ENCODE measurements at regions not wholly inside any gene's neighbourhood (a gene's known extent, or its start where the extent isn't known, plus 50 kb on each side); places are given as distances from the start of the nearest gene placed in this dataset.
"Not testable (repeated sequence)": the region's sequence is repeated elsewhere in the genome, so short reads cannot be mapped to it uniquely, and the experiment has no call there.

GRCh38 chr5:74535926-74536325 is 104.6 kb downstream of the ENC1 start:
- peaks cover 4% of the 10 kb centered on the region for H3K9me3 ChIP-seq
- no peak overlapping the region for H3K4me3 ChIP-seq
- ATAC-seq (ENCODE audit: insufficient number of reproducible peaks, low FRiP score, low read depth) = no peak
- DNase-seq (ENCODE audit: low spot score) = no peak
- H3K27ac ChIP-seq = no peak overlapping the region
- no peaks in the 10 kb centered on the region for H3K36me3 ChIP-seq
- TF ChIP-seq CTCF (IDR thresholded peaks at IDR 0.05) = no peak
- peaks cover 3 to 14% of the 10 kb centered on the region in 2 donors for H3K4me1 ChIP-seq (ENCODE audit: control insufficient read depth in 1 of 2, low read depth in 2 of 2)
- H3K27me3 ChIP-seq (replicated peaks; ENCODE audit: insufficient read depth) = no peaks in the 10 kb centered on the region

GRCh38 chr5:74534397-74535129 is 106.0 kb downstream of the ENC1 start:
- no peak for DNase-seq (ENCODE audit: low spot score)
- Histone ChIP-seq H3K9me3 (peaks cover 4% of the 10 kb centered on the region), H3K36me3 (no peaks in the 10 kb centered on the region), H3K27me3 (replicated peaks; ENCODE audit: insufficient read depth) (no peaks in the 10 kb centered on the region), H3K4me3 (no peak overlapping the region), H3K27ac (no peak overlapping the region), H3K4me1 (ENCODE audit: control insufficient read depth in 1 of 2, low read depth in 2 of 2) (peaks cover 3 to 20% of the 10 kb centered on the region in 2 donors)
- ATAC-seq (ENCODE audit: insufficient number of reproducible peaks, low FRiP score, low read depth) = no peak
- TF ChIP-seq CTCF (IDR thresholded peaks at IDR 0.05) = no peak

- no peak overlapping the region for H3K4me3 ChIP-seq
- H3K9me3 ChIP-seq = peaks cover 4% of the 10 kb centered on the region
- peaks cover 0 to 14% of the 10 kb centered on the region in 2 donors for H3K4me1 ChIP-seq (ENCODE audit: control insufficient read depth in 1 of 2, low read depth in 2 of 2)
- no peak for TF ChIP-seq CTCF (IDR thresholded peaks at IDR 0.05)
- DNase-seq (ENCODE audit: low spot score) (no peak), ATAC-seq (ENCODE audit: insufficient number of reproducible peaks, low FRiP score, low read depth) (no peak)
- no peak overlapping the region for H3K27ac ChIP-seq
- H3K36me3 ChIP-seq = no peaks in the 10 kb centered on the region
- H3K27me3 ChIP-seq (replicated peaks; ENCODE audit: insufficient read depth) = no peaks in the 10 kb centered on the region
These were observed 110.0 kb downstream of the ENC1 start for GRCh38 chr5:74530326-74531050.

GRCh38 chr5:74529101-74529500 is 111.4 kb downstream of the ENC1 start:
- H3K4me1 ChIP-seq (ENCODE audit: control insufficient read depth in 1 of 2, low read depth in 2 of 2) = peaks cover 0 to 14% of the 10 kb centered on the region in 2 donors
- H3K9me3 ChIP-seq = peaks cover 2% of the 10 kb centered on the region
- H3K27ac ChIP-seq = no peak overlapping the region
- H3K4me3 ChIP-seq = no peak overlapping the region
- TF ChIP-seq CTCF (IDR thresholded peaks at IDR 0.05) = no peak
- no peaks in the 10 kb centered on the region for H3K27me3 ChIP-seq (replicated peaks; ENCODE audit: insufficient read depth)
- ATAC-seq (ENCODE audit: insufficient number of reproducible peaks, low FRiP score, low read depth) = no peak
- DNase-seq (ENCODE audit: low spot score) = no peak
- no peaks in the 10 kb centered on the region for H3K36me3 ChIP-seq

- no peaks in the 10 kb centered on the region for H3K36me3 ChIP-seq
- no peak for TF ChIP-seq CTCF (IDR thresholded peaks at IDR 0.05)
- no peaks in the 10 kb centered on the region for H3K27me3 ChIP-seq (replicated peaks; ENCODE audit: insufficient read depth)
- H3K9me3 ChIP-seq = no peaks in the 10 kb centered on the region
- no peak overlapping the region for H3K4me3 ChIP-seq
- DNase-seq (ENCODE audit: low spot score) (no peak), ATAC-seq (ENCODE audit: insufficient number of reproducible peaks, low FRiP score, low read depth) (no peak)
- H3K27ac ChIP-seq = no peak overlapping the region
- H3K4me1 ChIP-seq (ENCODE audit: control insufficient read depth in 1 of 2, low read depth in 2 of 2) = peaks cover 0 to 14% of the 10 kb centered on the region in 2 donors
These were observed 114.4 kb downstream of the ENC1 start for GRCh38 chr5:74526111-74526510.

- H3K4me3 ChIP-seq; H3K27me3 ChIP-seq (replicated peaks; ENCODE audit: insufficient read depth); H3K9me3 ChIP-seq; H3K36me3 ChIP-seq; H3K4me1 ChIP-seq (ENCODE audit: control insufficient read depth in 1 of 2, low read depth in 2 of 2); H3K27ac ChIP-seq; ATAC-seq (ENCODE audit: insufficient number of reproducible peaks, low FRiP score, low read depth); DNase-seq (ENCODE audit: low spot score): not testable (repeated sequence)
These were observed 115.8 kb downstream of the ENC1 start for GRCh38 chr5:74524767-74525166.

GRCh38 chr5:74523698-74524097 is 116.8 kb downstream of the ENC1 start:
- DNase-seq (ENCODE audit: low spot score) = not testable (repeated sequence)

GRCh38 chr5:74522838-74523237 is 117.7 kb downstream of the ENC1 start:
- not testable (repeated sequence) for H3K36me3 ChIP-seq; H3K27me3 ChIP-seq (replicated peaks; ENCODE audit: insufficient read depth); H3K4me1 ChIP-seq (ENCODE audit: control insufficient read depth in 1 of 2, low read depth in 2 of 2); DNase-seq (ENCODE audit: low spot score); H3K27ac ChIP-seq; H3K4me3 ChIP-seq; H3K9me3 ChIP-seq; ATAC-seq (ENCODE audit: insufficient number of reproducible peaks, low FRiP score, low read depth)

More at GRCh38 chr5:74523698-74524097, 116.8 kb downstream of the ENC1 start:
- not testable (repeated sequence) for H3K27ac ChIP-seq; H3K36me3 ChIP-seq; H3K9me3 ChIP-seq; H3K4me3 ChIP-seq; H3K27me3 ChIP-seq (replicated peaks; ENCODE audit: insufficient read depth); ATAC-seq (ENCODE audit: insufficient number of reproducible peaks, low FRiP score, low read depth); H3K4me1 ChIP-seq (ENCODE audit: control insufficient read depth in 1 of 2, low read depth in 2 of 2)

Data from thoracic aorta (tissue), 2 donors.